22Rv1 (cell line): ENCODE measurements at regions not wholly inside any gene's neighbourhood (a gene's known extent, or its start where the extent isn't known, plus 50 kb on each side); places are given as distances from the start of the nearest gene placed in this dataset.
"Not testable (repeated sequence)": the region's sequence is repeated elsewhere in the genome, so short reads cannot be mapped to it uniquely, and the experiment has no call there.

ENCODE experiments used
- H3K27ac ChIP-seq: fragments of 450-650 bp; 2 replicates; pipeline ENCODE4 v1.5.1; 2017
- ZFX ChIP-seq: fragments of 450-650 bp; IDR thresholded peaks from 2 replicates; pipeline ENCODE4 v1.6.1; 2017; ENCODE audit warnings: antibody characterized with exemption, borderline replicate concordance
- TF ChIP-seq, protein P1 (sequence below): fragments of 450-650 bp; IDR thresholded peaks from 2 replicates; pipeline ENCODE4 v1.5.1; 2017; ENCODE audit warnings: mild to moderate bottlenecking

- TF ChIP-seq, protein P1, sequence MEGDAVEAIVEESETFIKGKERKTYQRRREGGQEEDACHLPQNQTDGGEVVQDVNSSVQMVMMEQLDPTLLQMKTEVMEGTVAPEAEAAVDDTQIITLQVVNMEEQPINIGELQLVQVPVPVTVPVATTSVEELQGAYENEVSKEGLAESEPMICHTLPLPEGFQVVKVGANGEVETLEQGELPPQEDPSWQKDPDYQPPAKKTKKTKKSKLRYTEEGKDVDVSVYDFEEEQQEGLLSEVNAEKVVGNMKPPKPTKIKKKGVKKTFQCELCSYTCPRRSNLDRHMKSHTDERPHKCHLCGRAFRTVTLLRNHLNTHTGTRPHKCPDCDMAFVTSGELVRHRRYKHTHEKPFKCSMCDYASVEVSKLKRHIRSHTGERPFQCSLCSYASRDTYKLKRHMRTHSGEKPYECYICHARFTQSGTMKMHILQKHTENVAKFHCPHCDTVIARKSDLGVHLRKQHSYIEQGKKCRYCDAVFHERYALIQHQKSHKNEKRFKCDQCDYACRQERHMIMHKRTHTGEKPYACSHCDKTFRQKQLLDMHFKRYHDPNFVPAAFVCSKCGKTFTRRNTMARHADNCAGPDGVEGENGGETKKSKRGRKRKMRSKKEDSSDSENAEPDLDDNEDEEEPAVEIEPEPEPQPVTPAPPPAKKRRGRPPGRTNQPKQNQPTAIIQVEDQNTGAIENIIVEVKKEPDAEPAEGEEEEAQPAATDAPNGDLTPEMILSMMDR: no peak
- TF ChIP-seq ZFX: no peak
- no peak overlapping the region for H3K27ac ChIP-seq
These were observed 54.2 kb upstream of the NOTCH1 start for GRCh38 chr9:136599811-136600660.

DNA sequence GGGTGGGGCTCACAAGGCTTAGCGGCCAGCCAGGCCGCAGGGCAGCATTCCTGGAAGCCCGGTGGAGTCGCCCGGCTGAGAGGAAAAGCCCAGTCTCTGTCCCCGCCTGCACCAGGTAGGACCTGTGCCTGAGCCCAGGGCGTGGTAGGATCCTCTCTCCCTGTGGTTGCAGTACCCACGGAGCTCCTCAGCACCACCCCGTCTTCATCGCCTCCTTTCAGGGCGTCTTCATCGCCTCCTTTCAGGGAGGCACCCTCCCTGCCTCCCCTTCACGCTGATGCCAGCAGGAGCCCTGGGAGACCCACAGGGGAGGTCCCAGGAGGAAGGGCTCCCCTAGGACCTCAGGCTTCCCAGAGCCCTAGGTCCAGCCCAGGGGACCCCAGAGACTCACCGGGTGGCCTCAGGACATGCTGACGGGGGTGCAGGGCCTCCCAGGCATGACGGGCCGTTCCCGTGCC, 53.3 kb upstream of the NOTCH1 start:
- TF ChIP-seq, protein P1: no peak
- TF ChIP-seq ZFX: no peak

DNA sequence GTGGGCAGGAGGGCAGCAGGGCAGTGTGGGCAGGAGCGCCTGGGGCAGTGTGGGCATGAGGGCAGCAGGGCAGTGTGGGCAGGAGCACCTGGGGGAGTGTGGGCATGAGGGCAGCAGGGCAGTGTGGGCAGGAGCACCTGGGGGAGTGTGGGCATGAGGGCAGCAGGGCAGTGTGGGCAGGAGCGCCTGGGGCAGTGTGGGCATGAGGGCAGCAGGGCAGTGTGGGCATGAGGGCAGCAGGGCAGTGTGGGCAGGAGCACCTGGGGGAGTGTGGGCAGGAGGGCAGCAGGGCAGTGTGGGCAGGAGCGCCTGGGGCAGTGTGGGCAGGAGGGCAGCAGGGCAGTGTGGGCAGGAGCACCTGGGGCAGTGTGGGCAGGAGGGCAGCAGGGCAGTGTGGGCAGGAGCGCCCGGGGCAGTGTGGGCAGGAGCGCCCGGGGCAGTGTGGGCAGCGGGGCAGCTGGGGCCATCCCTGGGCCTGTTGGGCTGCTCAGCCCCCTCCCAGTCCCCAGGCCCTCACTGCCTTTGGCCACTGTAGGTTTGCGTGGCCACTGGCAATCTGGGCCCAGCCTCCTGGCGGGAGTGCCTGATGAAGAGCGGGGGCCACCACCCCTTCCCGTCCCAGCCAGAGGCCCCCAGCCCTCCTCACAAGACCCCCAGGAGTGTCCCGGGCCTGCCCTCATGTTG, 52.7 kb upstream of the NOTCH1 start:
- H3K27ac ChIP-seq: not testable (repeated sequence)

More for the DNA sequence above, 53.3 kb upstream of the NOTCH1 start:
- H3K27ac ChIP-seq: no peak overlapping the region

GRCh38 chr9:136597965-136598364, 52.1 kb upstream of the NOTCH1 start:
- H3K27ac ChIP-seq: no peak overlapping the region
- TF ChIP-seq, protein P1: no peak
- TF ChIP-seq ZFX: no peak

DNA sequence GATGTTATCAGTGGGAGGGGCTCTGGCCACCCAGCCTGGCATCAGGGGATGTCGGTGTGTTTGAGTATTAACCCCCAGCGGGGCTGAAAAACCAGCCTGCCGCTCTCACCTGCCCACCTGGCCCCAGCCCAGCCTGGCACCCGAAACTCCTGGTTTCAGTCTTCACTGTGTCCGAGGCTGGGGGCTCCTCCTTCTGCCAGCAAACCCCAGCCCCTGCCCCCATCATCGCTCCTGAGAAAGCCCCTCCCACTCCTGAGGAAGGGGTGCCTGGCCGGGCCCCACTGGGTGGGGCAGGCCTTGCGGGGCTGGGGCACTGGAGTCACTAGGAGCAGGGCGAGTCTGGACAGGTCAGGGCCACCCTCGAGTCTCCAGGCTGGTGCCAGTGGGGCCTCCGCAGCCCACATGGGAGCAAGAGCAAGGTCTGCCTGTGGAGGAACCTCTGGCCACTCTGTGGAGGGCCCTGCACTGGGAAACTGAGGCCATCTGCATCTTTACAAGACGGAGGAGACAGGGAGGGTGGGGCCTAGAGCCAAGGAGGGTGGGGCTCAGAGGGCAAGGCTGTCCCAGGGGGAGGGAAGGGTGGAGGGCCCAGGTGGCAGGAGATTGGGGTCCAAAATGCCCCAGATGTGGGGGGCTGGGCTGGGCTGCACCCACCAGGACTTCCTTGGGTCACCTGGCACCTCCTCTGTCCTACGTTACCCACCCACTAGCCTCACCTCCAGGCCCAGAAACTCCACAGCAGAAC, 51.5 kb upstream of the NOTCH1 start:
- TF ChIP-seq, protein P1: no peak
- no peak for TF ChIP-seq ZFX
- H3K27ac ChIP-seq: no peak overlapping the region

GRCh38 chr9:136596630-136597031, 50.8 kb upstream of the NOTCH1 start:
- H3K27ac ChIP-seq: no peak overlapping the region
- TF ChIP-seq, protein P1: no peak
- TF ChIP-seq ZFX: no peak

GRCh38 chr9:136596217-136596616, 50.4 kb upstream of the NOTCH1 start:
- TF ChIP-seq, protein P1: no peak
- TF ChIP-seq ZFX: no peak
- H3K27ac ChIP-seq: no peak overlapping the region
